ENCODE measurements at regions not wholly inside any gene's neighbourhood (a gene's known extent, or its start where the extent isn't known, plus 50 kb on each side); places are given as distances from the start of the nearest gene placed in this dataset.

DNA sequence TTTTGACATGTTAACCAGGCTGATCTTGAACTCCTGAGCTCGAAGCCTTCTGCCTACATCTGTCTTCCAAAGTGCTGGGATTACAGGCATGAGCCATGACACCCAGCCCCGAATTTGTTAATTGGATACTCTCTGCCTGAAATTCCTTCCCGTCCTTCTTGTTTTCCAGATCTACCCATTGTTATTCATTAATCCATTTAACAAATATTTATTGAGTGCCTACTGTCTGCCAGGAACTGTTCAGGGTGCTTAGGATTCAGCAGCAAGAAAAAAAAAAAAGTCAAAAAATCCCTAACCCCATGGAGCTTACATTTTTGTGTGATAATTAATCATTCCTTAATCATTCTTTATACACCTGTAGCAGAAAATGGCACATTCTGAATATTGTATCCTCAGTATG lies 206.8 kb upstream of the FOXD3 start:
- Histone ChIP-seq H3F3A (ENCODE audit: insufficient read depth, low read length) (no peaks in the 10 kb centered on the region), H3K4me1 (ENCODE audit: low read length) (no peaks in the 10 kb centered on the region), H4K20me1 (ENCODE audit: insufficient read depth, low read length) (no peaks in the 10 kb centered on the region), H3K4me2 (ENCODE audit: low read depth, low read length) (no peak overlapping the region), H3K9me2 (replicated peaks; ENCODE audit: insufficient read depth, low read length) (no peaks in the 10 kb centered on the region), H3K9ac (ENCODE audit: low read length) (no peak overlapping the region), H3K27me3 (replicated peaks; ENCODE audit: insufficient read depth, low read length) (no peaks in the 10 kb centered on the region), H3K4me3 (ENCODE audit: low read length) (no peak overlapping the region), H3K27ac (ENCODE audit: low read length) (no peak overlapping the region), H3K79me2 (ENCODE audit: low read length) (no peaks in the 10 kb centered on the region), H3K36me3 (replicated peaks; ENCODE audit: insufficient read depth, low read length) (no peaks in the 10 kb centered on the region), H3K9me3 (replicated peaks; ENCODE audit: insufficient read depth, low read length) (no peaks in the 10 kb centered on the region), H2AFZ (ENCODE audit: low read length) (no peak overlapping the region)
- DNase-seq: no peak
- TF ChIP-seq EZH2 (optimal IDR thresholded peaks at IDR 0.05; ENCODE audit: low read depth, low read length): no peak

- Histone ChIP-seq H3K4me1 (ENCODE audit: low read length) (no peaks in the 10 kb centered on the region), H3K4me2 (ENCODE audit: low read depth, low read length) (no peak overlapping the region), H3K9me2 (replicated peaks; ENCODE audit: insufficient read depth, low read length) (no peaks in the 10 kb centered on the region), H3F3A (ENCODE audit: insufficient read depth, low read length) (no peaks in the 10 kb centered on the region), H3K27me3 (replicated peaks; ENCODE audit: insufficient read depth, low read length) (no peaks in the 10 kb centered on the region), H3K9me3 (replicated peaks; ENCODE audit: insufficient read depth, low read length) (no peaks in the 10 kb centered on the region), H3K9ac (ENCODE audit: low read length) (no peak overlapping the region), H3K36me3 (replicated peaks; ENCODE audit: insufficient read depth, low read length) (no peaks in the 10 kb centered on the region), H3K27ac (ENCODE audit: low read length) (no peak overlapping the region), H3K79me2 (ENCODE audit: low read length) (no peaks in the 10 kb centered on the region), H2AFZ (ENCODE audit: low read length) (no peak overlapping the region), H4K20me1 (ENCODE audit: insufficient read depth, low read length) (no peaks in the 10 kb centered on the region), H3K4me3 (ENCODE audit: low read length) (no peak overlapping the region)
- TF ChIP-seq, protein P1, sequence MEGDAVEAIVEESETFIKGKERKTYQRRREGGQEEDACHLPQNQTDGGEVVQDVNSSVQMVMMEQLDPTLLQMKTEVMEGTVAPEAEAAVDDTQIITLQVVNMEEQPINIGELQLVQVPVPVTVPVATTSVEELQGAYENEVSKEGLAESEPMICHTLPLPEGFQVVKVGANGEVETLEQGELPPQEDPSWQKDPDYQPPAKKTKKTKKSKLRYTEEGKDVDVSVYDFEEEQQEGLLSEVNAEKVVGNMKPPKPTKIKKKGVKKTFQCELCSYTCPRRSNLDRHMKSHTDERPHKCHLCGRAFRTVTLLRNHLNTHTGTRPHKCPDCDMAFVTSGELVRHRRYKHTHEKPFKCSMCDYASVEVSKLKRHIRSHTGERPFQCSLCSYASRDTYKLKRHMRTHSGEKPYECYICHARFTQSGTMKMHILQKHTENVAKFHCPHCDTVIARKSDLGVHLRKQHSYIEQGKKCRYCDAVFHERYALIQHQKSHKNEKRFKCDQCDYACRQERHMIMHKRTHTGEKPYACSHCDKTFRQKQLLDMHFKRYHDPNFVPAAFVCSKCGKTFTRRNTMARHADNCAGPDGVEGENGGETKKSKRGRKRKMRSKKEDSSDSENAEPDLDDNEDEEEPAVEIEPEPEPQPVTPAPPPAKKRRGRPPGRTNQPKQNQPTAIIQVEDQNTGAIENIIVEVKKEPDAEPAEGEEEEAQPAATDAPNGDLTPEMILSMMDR (IDR thresholded peaks at IDR 0.05; ENCODE audit: low read length): no peak
- no peak for TF ChIP-seq EZH2phosphoT487 (IDR thresholded peaks at IDR 0.05; ENCODE audit: low read length)
- no peak for TF ChIP-seq EZH2 (optimal IDR thresholded peaks at IDR 0.05; ENCODE audit: low read depth, low read length)
- DNase-seq: no peak
Observed at GRCh38 chr1:63116016-63116415, 206.4 kb upstream of the FOXD3 start.

DNA sequence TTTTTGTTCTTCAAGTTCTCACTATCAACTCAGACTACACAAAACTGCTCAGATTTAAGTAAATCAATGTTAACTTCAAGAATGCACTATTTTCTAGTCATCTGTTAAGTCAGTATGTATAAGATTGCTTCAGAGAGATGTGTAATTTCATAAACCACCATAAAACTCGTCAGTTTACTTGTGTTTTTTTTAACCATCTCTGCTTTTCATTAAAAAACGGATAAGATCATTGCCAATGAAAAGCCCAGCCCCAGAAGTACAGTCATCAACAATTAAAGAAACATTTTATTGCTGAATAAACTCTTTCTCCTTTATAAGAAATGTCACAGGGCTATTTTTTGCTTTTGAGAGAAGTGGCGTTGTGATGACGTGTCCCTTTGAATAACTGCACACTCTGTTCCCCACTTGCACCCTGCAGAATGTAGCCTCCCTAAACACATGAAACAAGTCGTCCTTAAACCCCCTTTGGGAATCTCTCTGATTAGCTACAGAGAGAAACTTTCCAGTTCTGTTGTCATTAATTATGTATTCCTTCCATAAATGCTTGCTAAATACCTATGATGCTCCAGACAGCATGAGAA lies 202.7 kb upstream of the FOXD3 start:
- Histone ChIP-seq H3K36me3 (replicated peaks; ENCODE audit: insufficient read depth, low read length) (no peaks in the 10 kb centered on the region), H3K4me3 (ENCODE audit: low read length) (no peak overlapping the region), H3K27ac (ENCODE audit: low read length) (no peak overlapping the region), H3K9me3 (replicated peaks; ENCODE audit: insufficient read depth, low read length) (no peaks in the 10 kb centered on the region), H3K79me2 (ENCODE audit: low read length) (no peaks in the 10 kb centered on the region), H3K9me2 (replicated peaks; ENCODE audit: insufficient read depth, low read length) (no peaks in the 10 kb centered on the region), H3K4me2 (ENCODE audit: low read depth, low read length) (no peak overlapping the region), H3K4me1 (ENCODE audit: low read length) (peaks cover 4% of the 10 kb centered on the region), H3K27me3 (replicated peaks; ENCODE audit: insufficient read depth, low read length) (no peaks in the 10 kb centered on the region), H2AFZ (ENCODE audit: low read length) (no peak overlapping the region), H4K20me1 (ENCODE audit: insufficient read depth, low read length) (no peaks in the 10 kb centered on the region), H3K9ac (ENCODE audit: low read length) (no peak overlapping the region), H3F3A (ENCODE audit: insufficient read depth, low read length) (no peaks in the 10 kb centered on the region)
- DNase-seq: no peak
- TF ChIP-seq, protein P1 (IDR thresholded peaks at IDR 0.05; ENCODE audit: low read length): no peak
- no peak for TF ChIP-seq EZH2phosphoT487 (IDR thresholded peaks at IDR 0.05; ENCODE audit: low read length)
- no peak for TF ChIP-seq EZH2 (optimal IDR thresholded peaks at IDR 0.05; ENCODE audit: low read depth, low read length)

- no peaks in the 10 kb centered on the region for H3F3A ChIP-seq (ENCODE audit: insufficient read depth, low read length)
- TF ChIP-seq, protein P1 (IDR thresholded peaks at IDR 0.05; ENCODE audit: low read length): no peak
- TF ChIP-seq EZH2 (optimal IDR thresholded peaks at IDR 0.05; ENCODE audit: low read depth, low read length) (no peak), EZH2phosphoT487 (IDR thresholded peaks at IDR 0.05; ENCODE audit: low read length) (no peak)
- H3K27ac ChIP-seq (ENCODE audit: low read length): no peak overlapping the region
- no peaks in the 10 kb centered on the region for H3K36me3 ChIP-seq (replicated peaks; ENCODE audit: insufficient read depth, low read length)
- no peak overlapping the region for H3K9ac ChIP-seq (ENCODE audit: low read length)
- no peaks in the 10 kb centered on the region for H3K9me3 ChIP-seq (replicated peaks; ENCODE audit: insufficient read depth, low read length)
- no peak overlapping the region for H3K4me3 ChIP-seq (ENCODE audit: low read length)
- no peaks in the 10 kb centered on the region for H4K20me1 ChIP-seq (ENCODE audit: insufficient read depth, low read length)
- H3K4me2 ChIP-seq (ENCODE audit: low read depth, low read length): no peak overlapping the region
- no peak for DNase-seq
- H3K79me2 ChIP-seq (ENCODE audit: low read length): no peaks in the 10 kb centered on the region
- no peaks in the 10 kb centered on the region for H3K27me3 ChIP-seq (replicated peaks; ENCODE audit: insufficient read depth, low read length)
- no peaks in the 10 kb centered on the region for H3K9me2 ChIP-seq (replicated peaks; ENCODE audit: insufficient read depth, low read length)
- H2AFZ ChIP-seq (ENCODE audit: low read length): no peak overlapping the region
- peaks cover 12% of the 10 kb centered on the region for H3K4me1 ChIP-seq (ENCODE audit: low read length)
Observed at GRCh38 chr1:63122079-63122478, 200.3 kb upstream of the FOXD3 start.
